H1 (cell line): ENCODE measurements at regions not wholly inside any gene's neighbourhood (a gene's known extent, or its start where the extent isn't known, plus 50 kb on each side); places are given as distances from the start of the nearest gene placed in this dataset.

ENCODE experiments used
- CTCF ChIA-PET: fragments of 300-600 bp; sonication (Branson Sonifier 250); formaldehyde crosslinking; loops from one replicate; lab custom pipeline; 2021; ENCODE audit not compliant: partially characterized antibody; lab: Charles Lee
- POLR2A ChIA-PET: fragments of 300-600 bp; sonication (Branson Sonifier 250); formaldehyde crosslinking; loops from one replicate; lab custom pipeline; 2021; ENCODE audit warnings: inconsistent platforms; ENCODE audit not compliant: partially characterized antibody; lab: Charles Lee
- DNase-seq, 2 experiments: peaks; one replicate each; pipeline versions ENCODE4 v3.0.0 to v3.0.0-alpha.2; 2010 to 2022; ENCODE audit warnings: low spot score in 2 of 2, low read depth in 1 of 2, mixed read lengths in 1 of 2
- FAIRE-seq: peaks from 2 replicates; lab custom pipeline; 2011; peaks lifted over from hg19 to GRCh38; lab: Jason Lieb, UNC
- H2AFZ ChIP-seq: 2 replicates; pipeline ENCODE4 v1.8.1; 2012; ENCODE audit warnings: low read length, inconsistent platforms
- H2AK5ac ChIP-seq: 2 replicates; pipeline ENCODE4 v1.6.1; 2013; ENCODE audit warnings: low read depth, low read length
- H2BK120ac ChIP-seq: replicated peaks from 2 replicates; pipeline ENCODE3; 2013; ENCODE audit warnings: low read depth, low read length, inconsistent platforms
- H2BK12ac ChIP-seq: 2 replicates; pipeline ENCODE4 v1.6.1; 2013; ENCODE audit warnings: low read depth, low read length
- H2BK15ac ChIP-seq: 2 replicates; pipeline ENCODE4 v1.6.1; 2013; ENCODE audit warnings: low read length
- H2BK20ac ChIP-seq: 2 replicates; pipeline ENCODE4 v1.6.1; 2013; ENCODE audit warnings: low read length
- H2BK5ac ChIP-seq: 2 replicates; pipeline ENCODE4 v1.6.1; 2013; ENCODE audit warnings: low read depth, low read length
- H3K14ac ChIP-seq: 2 replicates; pipeline ENCODE4 v1.6.1; 2013; ENCODE audit warnings: inconsistent platforms; ENCODE audit not compliant: insufficient read length
- H3K18ac ChIP-seq: 2 replicates; pipeline ENCODE4 v1.6.1; 2013; ENCODE audit warnings: low read length; ENCODE audit errors: extremely low read depth
- H3K23ac ChIP-seq: 2 replicates; pipeline ENCODE4 v1.6.1; 2013; ENCODE audit warnings: inconsistent platforms; ENCODE audit not compliant: insufficient read length
- H3K23me2 ChIP-seq: 2 replicates; pipeline ENCODE4 v1.6.1; 2013; ENCODE audit warnings: low read depth, low read length
- H3K27ac ChIP-seq: 2 replicates; pipeline ENCODE4 v1.6.1; 2011; ENCODE audit warnings: low read depth, low read length, inconsistent platforms
- H3K27me3 ChIP-seq, 4 experiments: replicated peaks in 1 of 4; 1 replicate in 1 of 4; 2 replicates in 3 of 4; pipeline versions ENCODE4 v1.6.1 to v1.8.1; 2011 to 2013; ENCODE audit warnings: low read length in 3 of 4, mild to moderate bottlenecking in 3 of 4, inconsistent platforms in 2 of 4, mixed read lengths in 2 of 4, moderate library complexity in 1 of 4; ENCODE audit not compliant: control insufficient read depth in 3 of 4, insufficient read depth in 3 of 4; ENCODE audit errors: extremely low read depth in 1 of 4
- H3K36me3 ChIP-seq, 4 experiments: 2 replicates each; pipeline versions ENCODE4 v1.6.1 to v1.8.1; 2011 to 2013; ENCODE audit warnings: mild to moderate bottlenecking in 4 of 4, low read length in 3 of 4, moderate library complexity in 2 of 4, control low read depth in 1 of 4, inconsistent platforms in 1 of 4; ENCODE audit not compliant: insufficient read depth in 4 of 4, control insufficient read depth in 2 of 4
- H3K4ac ChIP-seq: replicated peaks from 2 replicates; pipeline ENCODE3; 2013; ENCODE audit warnings: low read length, low read depth, mixed read lengths, inconsistent platforms; ENCODE audit not compliant: insufficient read length
- H3K4me1 ChIP-seq, 4 experiments: replicated peaks in 1 of 4; 1 replicate in 1 of 4; 2 replicates in 3 of 4; pipeline versions ENCODE4 v1.6.1 to v1.8.1; 2011 to 2013; ENCODE audit warnings: low read length in 3 of 4, inconsistent platforms in 2 of 4, mixed read lengths in 1 of 4; ENCODE audit not compliant: insufficient read depth in 4 of 4, control insufficient read depth in 3 of 4
- H3K4me2 ChIP-seq, 2 experiments: 2 replicates each; pipeline versions ENCODE4 v1.6.1 to v1.8.1; 2011 to 2013; ENCODE audit warnings: low read depth in 2 of 2, low read length in 2 of 2, control low read depth in 1 of 2, inconsistent platforms in 1 of 2, mild to moderate bottlenecking in 1 of 2; ENCODE audit not compliant: insufficient read depth in 1 of 2
- H3K4me3 ChIP-seq, 4 experiments: fragments of 200-600, 300-600 bp in 1 of 4; sonication (generic), shearing (Covaris generic), sonication (Bioruptor Twin) in 1 of 4; 2 replicates each; pipeline versions ENCODE4 v1.5.1 to v1.8.1; 2011 to 2016; ENCODE audit warnings: low read length in 4 of 4, low read depth in 3 of 4, control low read depth in 2 of 4, inconsistent platforms in 2 of 4, mild to moderate bottlenecking in 2 of 4, mixed read lengths in 1 of 4, moderate library complexity in 1 of 4; ENCODE audit not compliant: insufficient read depth in 2 of 4; ENCODE audit errors: extremely low read depth in 1 of 4
- H3K56ac ChIP-seq: replicated peaks from 2 replicates; pipeline ENCODE3; 2013; ENCODE audit warnings: low read depth, mild to moderate bottlenecking, mixed read lengths, low read length, inconsistent platforms; ENCODE audit not compliant: insufficient read length
- H3K79me1 ChIP-seq: 2 replicates; pipeline ENCODE4 v1.6.1; 2013; ENCODE audit warnings: low read depth, low read length, control low read depth
- H3K79me2 ChIP-seq, 2 experiments: 2 replicates each; pipeline versions ENCODE4 v1.6.1 to v1.8.1; 2012 to 2013; ENCODE audit warnings: low read length in 2 of 2, mild to moderate bottlenecking in 2 of 2, inconsistent platforms in 1 of 2; ENCODE audit not compliant: insufficient read depth in 2 of 2, control insufficient read depth in 1 of 2
- H3K9ac ChIP-seq, 4 experiments: replicated peaks in 1 of 4; 1 replicate in 1 of 4; 2 replicates in 3 of 4; pipeline versions ENCODE4 v1.6.1 to v1.8.1; 2011 to 2013; ENCODE audit warnings: low read depth in 3 of 4, low read length in 3 of 4, control low read depth in 2 of 4, mild to moderate bottlenecking in 2 of 4, moderate library complexity in 2 of 4, inconsistent platforms in 1 of 4; ENCODE audit errors: extremely low read depth in 1 of 4
- H3K9me3 ChIP-seq, 2 experiments: 2 replicates each; pipeline versions ENCODE4 v1.6.1 to v1.8.1; 2012 to 2013; ENCODE audit warnings: mild to moderate bottlenecking in 2 of 2, moderate library complexity in 2 of 2, control low read depth in 1 of 2, inconsistent platforms in 1 of 2, low read depth in 1 of 2, low read length in 1 of 2, mixed read lengths in 1 of 2; ENCODE audit not compliant: insufficient read depth in 2 of 2
- H4K20me1 ChIP-seq, 2 experiments: replicated peaks in 1 of 2; 2 replicates each; pipeline versions ENCODE3 to v1.8.1; 2011 to 2013; ENCODE audit warnings: inconsistent platforms in 2 of 2, low read length in 2 of 2, mild to moderate bottlenecking in 1 of 2; ENCODE audit not compliant: insufficient read depth in 2 of 2, control insufficient read depth in 1 of 2
- H4K5ac ChIP-seq: 2 replicates; pipeline ENCODE4 v1.6.1; 2013; ENCODE audit warnings: low read length, low read depth, mixed read lengths, inconsistent platforms; ENCODE audit not compliant: insufficient read length
- H4K8ac ChIP-seq: 2 replicates; pipeline ENCODE4 v1.8.0; 2013; ENCODE audit warnings: mild to moderate bottlenecking, moderate library complexity, low read length, inconsistent platforms; ENCODE audit not compliant: insufficient read depth; ENCODE audit errors: extremely low read depth
- H4K91ac ChIP-seq: replicated peaks from 2 replicates; pipeline ENCODE3; 2013; ENCODE audit warnings: low read length, mixed read lengths, inconsistent platforms; ENCODE audit not compliant: insufficient read length
- BACH1 ChIP-seq: IDR thresholded peaks from 2 replicates; pipeline ENCODE4 v1.6.1; 2012; ENCODE audit warnings: low read length, improper control_type of control experiment
- CTBP2 ChIP-seq: IDR thresholded peaks from 2 replicates; pipeline ENCODE4 v1.7.0; 2011; ENCODE audit warnings: borderline replicate concordance, mild to moderate bottlenecking, moderate library complexity, mixed read lengths, low read length; ENCODE audit not compliant: insufficient read depth, insufficient read length
- EZH2 ChIP-seq: fragments of 200-600 bp; sonication (generic); IDR thresholded peaks from 2 replicates; pipeline ENCODE4 v1.7.1; 2012; ENCODE audit warnings: low read depth, mild to moderate bottlenecking, moderate library complexity, low read length, inconsistent platforms; ENCODE audit not compliant: severe bottlenecking
- GABPA ChIP-seq: IDR thresholded peaks from 2 replicates; pipeline ENCODE4 v1.6.1; 2011; ENCODE audit warnings: mild to moderate bottlenecking, low read length, moderate library complexity, borderline replicate concordance; ENCODE audit not compliant: insufficient read depth
- HDAC2 ChIP-seq, 2 experiments: fragments of 300-600 bp in 1 of 2; sonication (generic) in 1 of 2; IDR thresholded peaks; 2 replicates each; pipeline ENCODE4 v1.6.1; 2011 to 2012; ENCODE audit warnings: low read depth in 2 of 2, low read length in 2 of 2, mild to moderate bottlenecking in 2 of 2, moderate library complexity in 2 of 2, borderline replicate concordance in 1 of 2, inconsistent platforms in 1 of 2
- KDM4A ChIP-seq: IDR thresholded peaks from one replicate; pipeline ENCODE4 v1.7.1; 2012; ENCODE audit warnings: low read depth, mild to moderate bottlenecking, moderate library complexity, low read length, inconsistent platforms; ENCODE audit not compliant: severe bottlenecking
- RNF2 ChIP-seq: fragments of 200-900, 300-1000 bp; sonication (generic); IDR thresholded peaks from 2 replicates; pipeline ENCODE4 v1.7.1; 2016; ENCODE audit warnings: borderline replicate concordance, low read depth, mild to moderate bottlenecking, antibody characterized with exemption, low read length; ENCODE audit not compliant: poor library complexity, severe bottlenecking; ENCODE audit errors: missing control alignments
- SP2 ChIP-seq: IDR thresholded peaks from 2 replicates; pipeline ENCODE4 v1.6.1; 2012; ENCODE audit warnings: mild to moderate bottlenecking, low read length, inconsistent platforms
- USF2 ChIP-seq: IDR thresholded peaks from 2 replicates; pipeline ENCODE4 v1.6.1; 2011; ENCODE audit warnings: low read length, improper control_type of control experiment
- TF ChIP-seq, protein P1 (sequence below): IDR thresholded peaks from 2 replicates; pipeline ENCODE4 v1.6.1; 2012; ENCODE audit warnings: inconsistent platforms

- CTCF ChIA-PET: interaction anchor here (0.5 kb wide), 1 partner anchor 266 kb away, joined by 3 read pairs; no protein-coding TSS in a partner anchor
- FAIRE-seq: no peak
- POLR2A ChIA-PET: no interaction called here
Observed at GRCh38 chr4:115229873-115230272, 116.5 kb upstream of the NDST4 start.

More at GRCh38 chr4:115229873-115230272, 116.5 kb upstream of the NDST4 start:
- H3K9me3 ChIP-seq: no peaks in the 10 kb centered on the region
- H3K4me3 ChIP-seq: no peak overlapping the region
- no peak overlapping the region for H2BK120ac ChIP-seq
- no peak overlapping the region for H3K27ac ChIP-seq
- no peak overlapping the region for H4K8ac ChIP-seq
- no peaks in the 10 kb centered on the region for H3K36me3 ChIP-seq
- no peak overlapping the region for H2AFZ ChIP-seq
- H3K79me2 ChIP-seq: no peaks in the 10 kb centered on the region
- no peaks in the 10 kb centered on the region for H3K79me1 ChIP-seq
- H3K23ac ChIP-seq: no peak overlapping the region
- H3K4me2 ChIP-seq: no peak overlapping the region; a peak in 1 of 4 replicates
- no peak overlapping the region for H2BK5ac ChIP-seq
- H3K4me1 ChIP-seq: peaks cover 0 to 16% (median 4%) of the 10 kb centered on the region in 4 experiments; a peak in 4 of 7 replicates
- no peak overlapping the region for H2AK5ac ChIP-seq
- no peak overlapping the region for H2BK20ac ChIP-seq
- no peak overlapping the region for H3K18ac ChIP-seq
- no peak overlapping the region for H4K91ac ChIP-seq
- no peak overlapping the region for H3K56ac ChIP-seq
- H4K20me1 ChIP-seq: no peaks in the 10 kb centered on the region
- no peak overlapping the region for H3K14ac ChIP-seq
- TF ChIP-seq HDAC2 (IDR thresholded peaks at IDR 0.05; ENCODE audit: borderline replicate concordance in 1 of 2, low read depth in 2 of 2, low read length in 2 of 2): no peak
- TF ChIP-seq SP2: no peak
- TF ChIP-seq CTBP2: no peak
- no peak for TF ChIP-seq BACH1
- TF ChIP-seq RNF2: no peak
- TF ChIP-seq EZH2: no peak
- no peak for TF ChIP-seq GABPA
- TF ChIP-seq KDM4A: no peak
- TF ChIP-seq, protein P1, sequence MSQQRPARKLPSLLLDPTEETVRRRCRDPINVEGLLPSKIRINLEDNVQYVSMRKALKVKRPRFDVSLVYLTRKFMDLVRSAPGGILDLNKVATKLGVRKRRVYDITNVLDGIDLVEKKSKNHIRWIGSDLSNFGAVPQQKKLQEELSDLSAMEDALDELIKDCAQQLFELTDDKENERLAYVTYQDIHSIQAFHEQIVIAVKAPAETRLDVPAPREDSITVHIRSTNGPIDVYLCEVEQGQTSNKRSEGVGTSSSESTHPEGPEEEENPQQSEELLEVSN: no peak
- no peak for TF ChIP-seq USF2
- no peaks in the 10 kb centered on the region for H3K23me2 ChIP-seq
- no peak overlapping the region for H3K9ac ChIP-seq
- no peak overlapping the region for H4K5ac ChIP-seq
- no peak overlapping the region for H2BK15ac ChIP-seq
- no peak for DNase-seq
- H2BK12ac ChIP-seq: no peak overlapping the region
- H3K27me3 ChIP-seq: no peaks in the 10 kb centered on the region
- no peak overlapping the region for H3K4ac ChIP-seq
